ENCODE measurements at regions not wholly inside any gene's neighbourhood (a gene's known extent, or its start where the extent isn't known, plus 50 kb on each side); places are given as distances from the start of the nearest gene placed in this dataset.

- DNase-seq (ENCODE audit: low read depth, low spot score) = no peak
- in situ Hi-C loops (cut with HindIII; ENCODE audit: low pct_unique_long_range_greater_than_20kb, low sequenced_read_pairs) = no loop called here
Observed at GRCh38 chr6:113120224-113120581, 736.9 kb upstream of the MARCKS start.

DNA sequence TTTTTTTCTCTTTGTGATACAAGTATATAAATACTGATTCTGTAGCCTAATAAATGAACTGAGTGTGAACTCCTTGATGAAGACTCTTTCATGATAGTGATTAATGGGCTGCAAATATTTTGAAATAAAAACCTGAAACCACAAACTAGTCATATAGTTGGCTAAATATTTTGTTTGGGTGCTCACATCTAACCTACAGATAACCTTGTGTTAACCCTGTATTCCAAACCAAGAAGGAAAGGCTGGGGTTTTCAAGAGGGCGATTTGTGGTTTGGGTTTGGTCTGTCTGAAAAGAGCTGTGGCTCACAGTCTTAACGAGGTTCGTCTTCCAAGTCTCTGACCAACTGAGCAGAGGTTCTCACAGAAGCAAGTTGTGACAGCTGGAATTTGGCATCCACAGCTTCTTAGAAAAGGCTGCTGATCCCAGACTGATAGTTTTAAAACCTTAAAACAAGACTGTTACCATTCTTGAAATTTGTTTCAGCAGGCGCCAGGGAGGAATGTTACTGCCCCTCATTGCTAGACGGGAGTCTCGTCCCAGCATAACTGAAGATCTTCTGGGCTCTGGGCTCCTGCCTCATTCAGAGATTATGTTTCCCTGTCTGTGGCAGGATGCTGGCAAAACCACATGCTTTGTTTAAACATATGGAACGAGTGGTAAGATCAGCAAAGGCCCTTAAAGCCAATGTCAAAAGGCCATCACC is 736.4 kb upstream of the MARCKS start:
- in situ Hi-C loops (cut with HindIII; ENCODE audit: low pct_unique_long_range_greater_than_20kb, low sequenced_read_pairs) = no loop called here
- DNase-seq (ENCODE audit: low read depth, low spot score) = no peak

DNA sequence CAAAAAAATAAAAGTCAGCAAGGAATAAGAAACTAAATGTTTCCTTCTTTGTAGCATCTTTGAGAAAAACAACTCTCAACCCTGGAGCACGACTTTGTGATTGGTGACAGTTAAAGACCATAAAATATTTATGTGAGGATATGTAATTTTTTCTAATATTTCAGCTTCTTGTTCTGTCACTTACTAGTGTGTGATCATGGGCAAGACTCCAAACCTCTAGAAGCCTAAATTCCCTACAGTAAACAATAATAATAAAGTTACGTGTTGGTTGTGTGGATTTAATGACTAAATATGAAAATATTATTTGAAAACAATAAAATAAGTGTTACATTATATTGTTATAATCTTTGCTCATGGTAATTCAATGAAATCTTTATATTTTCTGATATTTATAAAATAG is 735.6 kb upstream of the MARCKS start:
- in situ Hi-C loops (cut with HindIII; ENCODE audit: low pct_unique_long_range_greater_than_20kb, low sequenced_read_pairs) = no loop called here
- no peak for DNase-seq (ENCODE audit: low read depth, low spot score)

DNA sequence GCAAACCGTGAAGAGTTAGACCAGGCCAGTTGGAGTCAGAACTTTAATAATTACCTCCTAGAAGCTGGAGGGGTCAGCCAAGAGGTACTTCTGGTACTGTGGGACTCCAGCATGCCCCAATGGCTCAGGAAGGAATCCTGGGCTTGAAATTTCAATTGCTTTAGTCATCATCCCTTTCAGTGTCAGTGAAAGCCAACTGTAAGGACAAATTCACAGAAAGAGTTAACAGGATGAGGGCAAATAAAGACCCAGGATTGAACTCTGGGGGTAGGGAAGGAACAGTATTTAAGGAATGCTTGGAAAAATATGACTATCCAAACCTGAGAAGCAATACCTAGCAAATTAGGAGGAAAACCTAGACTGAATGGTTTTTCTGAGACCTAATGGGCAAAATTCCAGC is 735.1 kb upstream of the MARCKS start:
- DNase-seq (ENCODE audit: low read depth, low spot score) = peak; percentile 29
- in situ Hi-C loops (cut with HindIII; ENCODE audit: low pct_unique_long_range_greater_than_20kb, low sequenced_read_pairs) = no loop called here

DNA sequence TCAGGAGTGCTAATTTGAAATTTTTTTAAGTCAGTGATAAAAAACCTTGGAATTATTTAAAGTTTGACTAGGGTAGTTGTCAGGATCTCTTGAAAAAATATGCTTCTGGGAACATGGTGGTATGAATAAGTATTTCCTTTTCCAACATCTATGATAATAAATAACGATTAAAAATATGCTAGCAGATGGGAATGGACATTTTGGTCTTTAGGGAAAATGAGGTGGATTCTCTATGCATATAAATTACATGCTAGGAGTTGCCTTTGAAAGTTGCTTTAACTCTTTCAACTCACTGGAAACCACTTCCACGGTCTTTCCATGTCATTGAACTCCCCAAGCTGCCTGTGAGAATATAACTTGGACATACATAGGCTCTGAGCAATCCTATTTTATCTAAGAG is 731.5 kb upstream of the MARCKS start:
- in situ Hi-C loops (cut with HindIII; ENCODE audit: low pct_unique_long_range_greater_than_20kb, low sequenced_read_pairs) = no loop called here
- no peak for DNase-seq (ENCODE audit: low read depth, low spot score)

GRCh38 chr6:113127786-113128419 is 729.2 kb upstream of the MARCKS start:
- DNase-seq (ENCODE audit: low read depth, low spot score) = no peak
- in situ Hi-C loops (cut with HindIII; ENCODE audit: low pct_unique_long_range_greater_than_20kb, low sequenced_read_pairs) = no loop called here

- DNase-seq (ENCODE audit: low read depth, low spot score) = no peak
- in situ Hi-C loops (cut with HindIII; ENCODE audit: low pct_unique_long_range_greater_than_20kb, low sequenced_read_pairs) = no loop called here
Observed at GRCh38 chr6:113128661-113129060, 728.5 kb upstream of the MARCKS start.

DNA sequence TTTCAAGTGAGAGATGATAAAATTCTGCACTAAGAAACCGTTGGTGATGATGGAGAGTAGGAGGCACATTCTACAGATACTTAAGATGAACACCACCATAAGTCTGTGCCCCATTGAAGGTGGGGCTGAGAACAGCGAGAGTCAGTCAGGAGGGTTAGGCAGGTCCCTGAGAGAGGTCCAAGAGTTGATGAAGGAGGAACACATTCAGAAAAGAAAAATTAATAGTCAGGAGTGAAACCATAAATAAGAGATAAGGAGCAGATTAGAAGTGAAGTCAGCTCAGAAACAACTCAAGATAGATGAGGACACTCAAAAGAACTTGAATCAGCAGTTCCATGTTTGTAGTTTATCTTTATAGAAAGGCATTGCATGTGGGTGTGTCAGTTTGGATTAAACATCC is 727.2 kb upstream of the MARCKS start:
- no peak for DNase-seq (ENCODE audit: low read depth, low spot score)
- in situ Hi-C loops (cut with HindIII; ENCODE audit: low pct_unique_long_range_greater_than_20kb, low sequenced_read_pairs) = no loop called here

DNA sequence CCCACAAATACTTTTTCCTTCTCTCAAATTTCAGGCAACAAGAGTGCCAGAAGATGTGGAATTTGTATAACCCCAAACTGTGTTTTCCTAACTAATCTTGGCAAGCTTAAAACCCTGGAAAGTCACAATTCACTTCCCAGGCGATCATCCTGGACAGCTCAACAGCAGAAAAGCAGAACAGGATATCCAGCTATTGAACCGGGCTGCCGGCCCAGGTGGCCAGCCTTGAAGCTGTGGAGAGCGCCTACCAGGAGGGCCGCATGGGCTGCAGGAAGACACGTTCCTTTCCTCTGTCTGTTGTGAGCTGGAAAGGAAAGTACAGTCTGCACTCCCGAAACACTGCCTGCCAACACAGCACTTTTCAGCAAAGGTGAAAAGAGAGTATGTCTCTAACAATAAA is 719.7 kb upstream of the MARCKS start:
- in situ Hi-C loops (cut with HindIII; ENCODE audit: low pct_unique_long_range_greater_than_20kb, low sequenced_read_pairs) = no loop called here
- no peak for DNase-seq (ENCODE audit: low read depth, low spot score)

GRCh38 chr6:113140721-113141120 is 716.4 kb upstream of the MARCKS start:
- in situ Hi-C loops (cut with HindIII; ENCODE audit: low pct_unique_long_range_greater_than_20kb, low sequenced_read_pairs) = no loop called here
- DNase-seq (ENCODE audit: low read depth, low spot score) = no peak

GRCh38 chr6:113141901-113142300 is 715.2 kb upstream of the MARCKS start:
- DNase-seq (ENCODE audit: low read depth, low spot score) = no peak
- in situ Hi-C loops (cut with HindIII; ENCODE audit: low pct_unique_long_range_greater_than_20kb, low sequenced_read_pairs) = no loop called here

DNA sequence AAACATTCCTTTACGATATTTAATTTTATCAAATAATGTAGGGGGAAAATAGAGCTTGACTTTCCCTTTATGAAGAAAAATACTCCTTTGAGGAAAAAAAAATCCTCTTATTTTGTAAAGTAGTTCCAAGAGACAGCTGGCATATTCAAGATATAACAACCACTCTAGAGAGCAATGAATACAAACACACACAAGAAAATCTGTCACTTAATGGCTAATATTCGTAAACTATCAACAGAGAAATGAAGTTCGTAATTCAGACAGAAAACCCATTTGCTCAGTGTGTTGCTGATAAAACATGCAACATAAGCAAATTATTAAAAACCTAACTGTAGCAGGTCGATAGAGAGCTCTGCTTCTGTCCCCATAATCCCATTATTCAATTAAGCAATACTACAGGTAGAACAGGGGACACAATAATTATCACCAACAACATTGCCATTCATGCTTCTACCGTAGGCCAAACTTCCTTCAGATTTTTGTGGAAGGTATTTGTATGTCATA is 714.4 kb upstream of the MARCKS start:
- in situ Hi-C loops (cut with HindIII; ENCODE audit: low pct_unique_long_range_greater_than_20kb, low sequenced_read_pairs) = no loop called here
- no peak for DNase-seq (ENCODE audit: low read depth, low spot score)

- in situ Hi-C loops (cut with HindIII; ENCODE audit: low pct_unique_long_range_greater_than_20kb, low sequenced_read_pairs) = no loop called here
Observed at GRCh38 chr6:113143206-113143605, 713.9 kb upstream of the MARCKS start.

GRCh38 chr6:113144117-113144516 is 713.0 kb upstream of the MARCKS start:
- no peak for DNase-seq (ENCODE audit: low read depth, low spot score)

More at GRCh38 chr6:113143206-113143605, 713.9 kb upstream of the MARCKS start:
- DNase-seq (ENCODE audit: low read depth, low spot score) = no peak

DNA sequence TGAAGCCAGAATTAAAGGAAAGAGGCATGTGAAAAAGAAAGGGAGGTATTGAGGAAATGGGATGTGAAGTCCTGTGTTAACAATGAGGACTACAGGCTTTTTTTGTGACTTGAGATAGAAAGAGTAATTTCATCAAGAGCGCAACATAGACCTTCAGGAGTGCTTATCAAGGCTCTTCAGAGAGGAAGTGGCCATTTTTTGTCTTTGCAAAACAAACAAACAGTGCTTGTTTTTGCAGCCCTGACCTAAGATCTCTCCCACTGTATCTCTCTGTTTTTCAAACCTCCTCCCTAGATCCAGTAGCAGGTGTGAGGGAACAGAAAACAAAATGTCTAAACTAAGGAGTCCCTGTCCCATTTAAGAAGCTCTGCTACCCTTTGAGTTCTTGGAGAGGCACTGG is 710.3 kb upstream of the MARCKS start:
- in situ Hi-C loops (cut with HindIII; ENCODE audit: low pct_unique_long_range_greater_than_20kb, low sequenced_read_pairs) = no loop called here
- no peak for DNase-seq (ENCODE audit: low read depth, low spot score)

More at GRCh38 chr6:113144117-113144516, 713.0 kb upstream of the MARCKS start:
- in situ Hi-C loops (cut with HindIII; ENCODE audit: low pct_unique_long_range_greater_than_20kb, low sequenced_read_pairs) = no loop called here

DNA sequence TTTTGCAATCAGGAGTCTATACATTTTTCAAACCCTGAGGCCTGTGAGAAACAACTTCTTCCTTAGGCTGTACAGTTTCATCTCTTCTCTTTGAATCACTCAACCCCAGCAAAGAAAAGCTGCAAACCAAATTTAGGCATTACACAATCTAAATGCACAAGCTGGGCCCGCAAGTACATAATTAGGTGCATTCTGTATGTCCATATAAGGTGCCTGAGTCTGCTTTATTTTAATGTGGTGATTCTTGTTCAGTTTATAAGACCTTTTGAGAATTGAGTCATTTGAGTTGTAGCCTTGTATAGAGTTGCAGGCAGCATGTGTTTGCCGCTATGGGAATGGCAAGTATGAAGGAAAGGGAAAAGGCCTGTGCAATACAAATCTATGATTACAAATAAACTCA is 709.6 kb upstream of the MARCKS start:
- DNase-seq (ENCODE audit: low read depth, low spot score) = no peak
- in situ Hi-C loops (cut with HindIII; ENCODE audit: low pct_unique_long_range_greater_than_20kb, low sequenced_read_pairs) = no loop called here

DNA sequence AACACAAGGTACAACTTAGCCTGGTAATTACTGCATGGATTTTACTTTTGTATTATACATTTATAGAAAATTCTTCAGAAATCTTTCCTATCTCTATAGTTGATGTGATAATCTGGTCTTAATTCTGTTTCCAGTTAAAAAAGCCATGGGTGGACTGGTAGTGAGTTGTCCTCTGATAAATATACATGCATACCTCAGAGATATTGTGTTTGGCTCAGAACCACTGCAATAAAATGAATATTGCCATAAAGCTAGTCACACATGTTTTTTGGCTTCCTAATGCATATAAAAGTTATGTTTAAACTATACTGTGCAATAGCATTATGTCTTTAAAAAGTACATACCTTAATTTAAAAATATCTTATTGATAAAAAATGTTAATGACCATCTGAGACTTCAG is 708.6 kb upstream of the MARCKS start:
- DNase-seq (ENCODE audit: low read depth, low spot score) = no peak
- in situ Hi-C loops (cut with HindIII; ENCODE audit: low pct_unique_long_range_greater_than_20kb, low sequenced_read_pairs) = no loop called here

GRCh38 chr6:113149511-113149910 is 707.6 kb upstream of the MARCKS start:
- in situ Hi-C loops (cut with HindIII; ENCODE audit: low pct_unique_long_range_greater_than_20kb, low sequenced_read_pairs) = no loop called here
- DNase-seq (ENCODE audit: low read depth, low spot score) = no peak

- DNase-seq (ENCODE audit: low read depth, low spot score) = no peak
- in situ Hi-C loops (cut with HindIII; ENCODE audit: low pct_unique_long_range_greater_than_20kb, low sequenced_read_pairs) = no loop called here
Observed at GRCh38 chr6:113160306-113161017, 696.7 kb upstream of the MARCKS start.
